Parathyroid adenoma (tissue), 2 donors: ENCODE measurements at regions not wholly inside any gene's neighbourhood (a gene's known extent, or its start where the extent isn't known, plus 50 kb on each side); places are given as distances from the start of the nearest gene placed in this dataset.

ENCODE experiments used
- H2AFZ ChIP-seq: fragments of 300-600 bp; sonication (generic); one replicate; pipeline ENCODE4 v1.7.0; 2017; ENCODE audit warnings: antibody characterized with exemption, mild to moderate bottlenecking
- H3K27ac ChIP-seq: fragments of 300-600 bp; sonication (generic); one replicate; pipeline ENCODE4 v1.7.0; 2017
- H3K27me3 ChIP-seq: fragments of 300-600 bp; sonication (generic); one replicate; pipeline ENCODE4 v1.7.0; 2017; ENCODE audit warnings: low read length; ENCODE audit not compliant: control insufficient read depth, insufficient read depth
- H3K36me3 ChIP-seq: fragments of 300-600 bp; sonication (generic); one replicate; pipeline ENCODE4 v1.7.0; 2017; ENCODE audit warnings: low read length; ENCODE audit not compliant: control insufficient read depth, insufficient read depth
- H3K4me1 ChIP-seq: fragments of 300-600 bp; sonication (generic); one replicate; pipeline ENCODE4 v1.7.0; 2017; ENCODE audit warnings: control low read depth
- H3K4me2 ChIP-seq: fragments of 300-600 bp; sonication (generic); one replicate; pipeline ENCODE4 v1.7.0; 2017; ENCODE audit warnings: low read length
- H3K4me3 ChIP-seq: fragments of 300-600 bp; sonication (generic); one replicate; pipeline ENCODE4 v1.7.0; 2017; ENCODE audit warnings: low read depth, low read length
- H3K79me2 ChIP-seq: fragments of 300-600 bp; sonication (generic); one replicate; pipeline ENCODE4 v1.7.0; 2017; ENCODE audit warnings: control low read depth
- H3K9ac ChIP-seq: fragments of 300-600 bp; sonication (generic); one replicate; pipeline ENCODE4 v1.7.0; 2017; ENCODE audit warnings: mild to moderate bottlenecking
- H3K9me3 ChIP-seq: fragments of 300-600 bp; sonication (generic); one replicate; pipeline ENCODE4 v1.7.0; 2017; ENCODE audit warnings: low read length; ENCODE audit not compliant: control insufficient read depth
- TF ChIP-seq, protein P1 (sequence below): fragments of 300-600 bp; sonication (generic); IDR thresholded peaks from one replicate; pipeline ENCODE4 v1.7.0; 2017; ENCODE audit warnings: antibody characterized with exemption, mild to moderate bottlenecking
- donor health status: primary hyperparathyroidism.

DNA sequence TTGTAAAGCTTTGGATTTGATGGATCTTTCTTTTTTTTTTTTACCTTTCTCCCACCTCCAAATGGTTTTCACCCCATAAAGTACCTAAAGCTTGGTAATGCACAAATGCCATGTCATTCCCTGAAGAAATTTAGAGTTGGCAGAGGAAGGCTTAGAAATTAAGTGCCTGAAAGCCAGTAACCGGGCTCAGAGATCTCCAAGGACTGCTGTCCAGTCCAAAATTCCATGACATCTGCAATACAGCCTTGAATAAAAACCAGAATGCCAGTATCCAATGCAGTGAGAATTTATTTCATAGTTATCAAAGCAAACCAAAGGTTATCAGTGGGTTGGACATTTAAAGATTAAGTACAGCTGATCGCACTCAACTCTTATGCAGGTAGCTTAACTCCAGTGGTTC, 209.9 kb upstream of the RBBP8 start:
- no peak overlapping the region for H3K4me2 ChIP-seq

DNA sequence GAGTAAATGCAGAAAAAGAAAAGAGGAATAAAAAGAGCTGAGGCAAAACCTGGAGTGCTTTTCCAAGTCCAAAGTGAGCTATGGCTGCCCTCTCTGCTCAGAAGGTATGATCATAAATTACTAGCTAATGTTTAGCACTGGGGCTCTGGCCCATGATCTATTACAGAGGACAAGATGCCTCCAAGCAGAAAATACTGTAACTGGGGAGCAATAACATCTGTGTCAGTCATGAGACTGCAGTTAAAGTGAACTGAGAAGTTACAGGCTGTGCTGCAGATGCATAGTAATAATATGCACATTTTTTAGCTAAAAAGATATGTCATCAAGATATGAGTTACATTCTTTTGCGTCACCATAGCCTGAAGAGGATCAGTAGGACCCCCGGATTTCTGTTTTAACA, 209.4 kb upstream of the RBBP8 start:
- no peaks in the 10 kb centered on the region for H3K36me3 ChIP-seq
- H3K4me3 ChIP-seq: no peak overlapping the region
- H3K9ac ChIP-seq: no peak overlapping the region
- TF ChIP-seq, protein P1, sequence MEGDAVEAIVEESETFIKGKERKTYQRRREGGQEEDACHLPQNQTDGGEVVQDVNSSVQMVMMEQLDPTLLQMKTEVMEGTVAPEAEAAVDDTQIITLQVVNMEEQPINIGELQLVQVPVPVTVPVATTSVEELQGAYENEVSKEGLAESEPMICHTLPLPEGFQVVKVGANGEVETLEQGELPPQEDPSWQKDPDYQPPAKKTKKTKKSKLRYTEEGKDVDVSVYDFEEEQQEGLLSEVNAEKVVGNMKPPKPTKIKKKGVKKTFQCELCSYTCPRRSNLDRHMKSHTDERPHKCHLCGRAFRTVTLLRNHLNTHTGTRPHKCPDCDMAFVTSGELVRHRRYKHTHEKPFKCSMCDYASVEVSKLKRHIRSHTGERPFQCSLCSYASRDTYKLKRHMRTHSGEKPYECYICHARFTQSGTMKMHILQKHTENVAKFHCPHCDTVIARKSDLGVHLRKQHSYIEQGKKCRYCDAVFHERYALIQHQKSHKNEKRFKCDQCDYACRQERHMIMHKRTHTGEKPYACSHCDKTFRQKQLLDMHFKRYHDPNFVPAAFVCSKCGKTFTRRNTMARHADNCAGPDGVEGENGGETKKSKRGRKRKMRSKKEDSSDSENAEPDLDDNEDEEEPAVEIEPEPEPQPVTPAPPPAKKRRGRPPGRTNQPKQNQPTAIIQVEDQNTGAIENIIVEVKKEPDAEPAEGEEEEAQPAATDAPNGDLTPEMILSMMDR: no peak
- no peak overlapping the region for H3K27ac ChIP-seq
- no peak overlapping the region for H2AFZ ChIP-seq
- no peak overlapping the region for H3K4me2 ChIP-seq
- no peaks in the 10 kb centered on the region for H3K4me1 ChIP-seq
- H3K79me2 ChIP-seq: no peaks in the 10 kb centered on the region
- no peaks in the 10 kb centered on the region for H3K9me3 ChIP-seq
- H3K27me3 ChIP-seq: no peaks in the 10 kb centered on the region

More for the DNA sequence above, 209.9 kb upstream of the RBBP8 start:
- Histone ChIP-seq H3K9me3 (no peaks in the 10 kb centered on the region), H3K27me3 (no peaks in the 10 kb centered on the region), H3K36me3 (no peaks in the 10 kb centered on the region), H3K4me1 (no peaks in the 10 kb centered on the region), H3K27ac (no peak overlapping the region), H3K4me3 (no peak overlapping the region), H3K79me2 (no peaks in the 10 kb centered on the region), H3K9ac (no peak overlapping the region), H2AFZ (no peak overlapping the region)
- TF ChIP-seq, protein P1: no peak

DNA sequence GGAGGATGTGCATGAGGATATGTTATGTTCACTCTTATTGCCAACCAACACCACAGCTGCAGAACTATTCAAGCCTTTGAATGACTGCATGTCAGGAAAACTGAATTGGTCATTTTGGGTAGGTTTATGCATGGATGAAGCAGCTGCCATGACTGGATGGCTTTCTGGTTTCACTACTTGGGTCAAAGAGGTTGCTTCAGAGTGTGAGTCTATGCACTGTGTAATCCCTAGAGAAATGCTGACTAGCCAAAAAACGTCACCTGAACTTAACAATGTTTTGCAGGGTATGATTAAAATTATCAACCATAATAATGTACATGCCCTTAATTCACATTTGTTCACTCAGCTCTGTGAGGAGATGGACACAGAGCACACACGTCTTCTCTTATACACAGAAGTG, 206.7 kb upstream of the RBBP8 start:
- no peak overlapping the region for H3K27ac ChIP-seq
- TF ChIP-seq, protein P1: no peak
- H3K4me2 ChIP-seq: no peak overlapping the region
- H3K79me2 ChIP-seq: no peaks in the 10 kb centered on the region
- H3K9me3 ChIP-seq: no peaks in the 10 kb centered on the region
- H3K4me1 ChIP-seq: no peaks in the 10 kb centered on the region
- no peaks in the 10 kb centered on the region for H3K36me3 ChIP-seq
- H2AFZ ChIP-seq: no peak overlapping the region
- no peak overlapping the region for H3K4me3 ChIP-seq
- no peak overlapping the region for H3K9ac ChIP-seq
- H3K27me3 ChIP-seq: no peaks in the 10 kb centered on the region

DNA sequence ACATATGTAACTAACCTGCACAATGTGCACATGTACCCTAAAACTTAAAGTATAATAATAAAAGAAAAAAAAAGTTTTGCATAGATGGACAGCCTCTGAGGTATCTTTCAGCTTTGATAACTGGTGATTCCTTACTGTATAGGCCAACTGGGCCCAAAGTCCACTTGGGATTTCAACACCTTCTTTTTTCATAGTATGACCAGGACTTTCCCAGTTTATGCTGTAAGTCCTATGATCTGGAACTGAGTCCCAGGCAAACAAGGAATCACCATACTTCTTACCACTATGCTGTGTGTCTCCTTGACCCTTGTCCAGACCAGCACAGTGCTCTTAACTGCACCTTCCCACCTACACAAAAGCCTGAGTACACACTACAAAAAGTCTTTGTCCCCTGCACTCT, 205.1 kb upstream of the RBBP8 start:
- H3K27ac ChIP-seq: no peak overlapping the region
- no peaks in the 10 kb centered on the region for H3K9me3 ChIP-seq
- H2AFZ ChIP-seq: no peak overlapping the region
- H3K27me3 ChIP-seq: no peaks in the 10 kb centered on the region
- H3K9ac ChIP-seq: no peak overlapping the region
- H3K4me3 ChIP-seq: no peak overlapping the region
- no peak overlapping the region for H3K4me2 ChIP-seq
- no peaks in the 10 kb centered on the region for H3K79me2 ChIP-seq
- H3K4me1 ChIP-seq: peaks cover 2% of the 10 kb centered on the region
- H3K36me3 ChIP-seq: no peaks in the 10 kb centered on the region
- TF ChIP-seq, protein P1: no peak

DNA sequence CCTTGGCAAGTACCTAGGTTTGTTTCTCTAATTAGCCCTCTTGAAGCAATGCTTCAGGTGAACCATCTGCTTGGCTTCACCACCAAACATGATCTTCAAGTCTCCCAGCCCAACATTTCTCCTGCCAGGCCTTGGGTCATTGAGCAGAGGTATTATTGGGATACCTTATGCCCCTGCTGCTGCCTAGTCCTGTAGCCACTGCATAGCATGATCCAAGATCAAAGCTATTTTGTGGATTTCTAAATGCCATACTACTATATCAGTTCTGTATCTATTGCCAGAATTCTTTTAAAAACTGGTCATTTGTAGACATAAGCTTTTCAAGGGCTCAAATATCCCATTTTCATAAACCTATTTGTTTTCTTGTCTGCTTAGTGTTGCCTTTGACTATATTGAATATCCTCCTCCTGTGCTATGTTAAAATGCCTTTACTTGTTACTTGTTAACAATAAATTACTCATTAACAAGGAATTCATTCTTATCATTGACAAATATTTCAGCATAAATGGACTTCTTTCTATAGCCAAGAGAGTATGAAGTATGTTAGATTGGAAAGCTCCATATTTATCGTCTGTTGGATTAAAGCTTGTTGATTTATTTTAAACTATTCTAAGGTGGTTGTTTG, 204.5 kb upstream of the RBBP8 start:
- H3K36me3 ChIP-seq: no peaks in the 10 kb centered on the region
- TF ChIP-seq, protein P1: no peak
- no peaks in the 10 kb centered on the region for H3K9me3 ChIP-seq
- no peak overlapping the region for H3K9ac ChIP-seq
- no peak overlapping the region for H2AFZ ChIP-seq
- no peaks in the 10 kb centered on the region for H3K79me2 ChIP-seq
- no peaks in the 10 kb centered on the region for H3K27me3 ChIP-seq
- H3K4me1 ChIP-seq: peaks cover 2% of the 10 kb centered on the region
- H3K4me3 ChIP-seq: no peak overlapping the region
- H3K4me2 ChIP-seq: no peak overlapping the region
- no peak overlapping the region for H3K27ac ChIP-seq
